Trophoblast cell (in vitro differentiated cells and primary cell): ENCODE measurements at regions not wholly inside any gene's neighbourhood (a gene's known extent, or its start where the extent isn't known, plus 50 kb on each side); places are given as distances from the start of the nearest gene placed in this dataset.

ENCODE experiments used
- DNase-seq, 2 donors: peaks; one replicate each; pipeline ENCODE4 v3.0.0-alpha.2; 2016
- H2AFZ ChIP-seq: 2 replicates; pipeline ENCODE4 v1.6.1; 2013; ENCODE audit warnings: low read length, moderate library complexity, mild to moderate bottlenecking; ENCODE audit not compliant: insufficient read depth, poor library complexity
- H2AK5ac ChIP-seq: 2 replicates; pipeline ENCODE4 v1.6.1; 2013; ENCODE audit warnings: mild to moderate bottlenecking, low read length
- H2BK120ac ChIP-seq: 2 replicates; pipeline ENCODE4 v1.6.1; 2013; ENCODE audit warnings: low read length, mild to moderate bottlenecking, moderate library complexity; ENCODE audit not compliant: insufficient read depth, poor library complexity
- H2BK12ac ChIP-seq: 2 replicates; pipeline ENCODE4 v1.6.1; 2013; ENCODE audit warnings: mild to moderate bottlenecking, low read length, moderate library complexity
- H2BK5ac ChIP-seq: 2 replicates; pipeline ENCODE4 v1.6.1; 2013; ENCODE audit warnings: low read length, low read depth, moderate library complexity, mild to moderate bottlenecking; ENCODE audit not compliant: poor library complexity
- H3K14ac ChIP-seq: 2 replicates; pipeline ENCODE4 v1.6.1; 2013; ENCODE audit warnings: mild to moderate bottlenecking, low read length
- H3K18ac ChIP-seq: 2 replicates; pipeline ENCODE4 v1.6.1; 2013; ENCODE audit warnings: mild to moderate bottlenecking, low read length
- H3K23ac ChIP-seq: 2 replicates; pipeline ENCODE4 v1.6.1; 2013; ENCODE audit warnings: low read length
- H3K27ac ChIP-seq: 2 replicates; pipeline ENCODE4 v1.5.1; 2013; ENCODE audit warnings: low read depth, mild to moderate bottlenecking, inconsistent platforms, low read length, moderate library complexity
- H3K27me3 ChIP-seq: 2 replicates; pipeline ENCODE4 v1.6.1; 2013; ENCODE audit warnings: inconsistent platforms, mild to moderate bottlenecking, low read length, moderate library complexity; ENCODE audit not compliant: insufficient read depth
- H3K36me3 ChIP-seq, 2 experiments: 1 replicate in 1 of 2; 2 replicates in 1 of 2; pipeline ENCODE4 v1.6.1; 2013; ENCODE audit warnings: low read length in 2 of 2, mild to moderate bottlenecking in 2 of 2, moderate library complexity in 1 of 2; ENCODE audit not compliant: insufficient read depth in 2 of 2, control insufficient read depth in 1 of 2
- H3K4ac ChIP-seq: 2 replicates; pipeline ENCODE4 v1.6.1; 2013; ENCODE audit warnings: low read depth, mild to moderate bottlenecking, low read length, moderate library complexity
- H3K4me1 ChIP-seq, 2 experiments: 1 replicate in 1 of 2; 2 replicates in 1 of 2; pipeline ENCODE4 v1.6.1; 2013; ENCODE audit warnings: low read length in 2 of 2, mild to moderate bottlenecking in 2 of 2, moderate library complexity in 1 of 2; ENCODE audit not compliant: insufficient read depth in 2 of 2, control insufficient read depth in 1 of 2
- H3K4me2 ChIP-seq: 2 replicates; pipeline ENCODE4 v1.6.1; 2013; ENCODE audit warnings: inconsistent platforms, mild to moderate bottlenecking, low read length, moderate library complexity
- H3K4me3 ChIP-seq: 2 replicates; pipeline ENCODE4 v1.5.1; 2013; ENCODE audit warnings: mild to moderate bottlenecking, low read depth, low read length, inconsistent platforms
- H3K79me1 ChIP-seq: one replicate; pipeline ENCODE4 v1.6.1; 2013; ENCODE audit warnings: low read length
- H3K79me2 ChIP-seq: 2 replicates; pipeline ENCODE4 v1.6.1; 2013; ENCODE audit warnings: low read length, mild to moderate bottlenecking; ENCODE audit not compliant: control insufficient read depth, insufficient read depth, poor library complexity
- H3K9ac ChIP-seq: 2 replicates; pipeline ENCODE4 v1.6.1; 2013; ENCODE audit warnings: mild to moderate bottlenecking, low read length
- H3K9me3 ChIP-seq: 2 replicates; pipeline ENCODE4 v1.6.1; 2013; ENCODE audit warnings: low read depth, mild to moderate bottlenecking, control low read depth, inconsistent platforms, low read length; ENCODE audit not compliant: insufficient read depth
- H4K12ac ChIP-seq: 2 replicates; pipeline ENCODE4 v1.6.1; 2013; ENCODE audit warnings: low read depth, mild to moderate bottlenecking, low read length, moderate library complexity
- H4K8ac ChIP-seq: 2 replicates; pipeline ENCODE4 v1.6.1; 2013; ENCODE audit warnings: low read depth, mild to moderate bottlenecking, low read length, moderate library complexity
- H4K91ac ChIP-seq: one replicate; pipeline ENCODE4 v1.6.1; 2013; ENCODE audit warnings: low read depth, mild to moderate bottlenecking, low read length, moderate library complexity
- WGBS: extraction: QIAGEN DNeasy Blood & Tissue Kit; methylation state at CpG from one replicate; pipeline ENCODE4 v1.1.7; 2013; ENCODE audit warnings: missing lambda C conversion rate; ENCODE audit not compliant: insufficient read length, insufficient coverage; ENCODE audit errors: extremely low coverage; 5-methylcytosine and 5-hydroxymethylcytosine counted together

- Histone ChIP-seq H3K79me2 (no peaks in the 10 kb centered on the region), H2AFZ (no peak overlapping the region), H3K18ac (no peak overlapping the region), H3K27me3 (no peaks in the 10 kb centered on the region), H3K36me3 (no peaks in the 10 kb centered on the region), H2BK5ac (no peak overlapping the region), H2BK12ac (no peak overlapping the region), H4K8ac (no peak overlapping the region), H2AK5ac (no peak overlapping the region), H3K79me1 (no peaks in the 10 kb centered on the region), H3K4me1 (no peaks in the 10 kb centered on the region), H3K27ac (no peak overlapping the region), H3K4ac (no peak overlapping the region), H4K91ac (no peak overlapping the region), H3K9me3 (peaks cover 68% of the 10 kb centered on the region), H3K4me3 (peak overlapping the region; percentile 31), H3K23ac (no peak overlapping the region), H3K9ac (no peak overlapping the region), H2BK120ac (no peak overlapping the region), H4K12ac (no peak overlapping the region), H3K4me2 (no peak overlapping the region), H3K14ac (no peak overlapping the region)
- WGBS, result no CpG with 5 or more reads among the region's 13 CpGs
- DNase-seq, result no peak
Measured at GRCh38 chr15:20349774-20350498, 191.7 kb downstream of the GOLGA6L6 start.

GRCh38 chr15:20348900-20349773 is 192.5 kb downstream of the GOLGA6L6 start:
- Histone ChIP-seq H3K4ac (no peak overlapping the region), H3K18ac (no peak overlapping the region)
- no CpG with 5 or more reads among the region's 18 CpGs for WGBS

GRCh38 chr15:20348291-20348899 is 193.2 kb downstream of the GOLGA6L6 start:
- no peak overlapping the region for H2AK5ac ChIP-seq
- no peak overlapping the region for H2BK12ac ChIP-seq
- WGBS, result no CpG with 5 or more reads among the region's 13 CpGs
- no peak overlapping the region for H3K23ac ChIP-seq
- H2AFZ ChIP-seq, result no peak overlapping the region
- H4K91ac ChIP-seq, result no peak overlapping the region
- H3K27ac ChIP-seq, result no peak overlapping the region
- H3K9me3 ChIP-seq, result peaks cover 76% of the 10 kb centered on the region
- H3K79me1 ChIP-seq, result no peaks in the 10 kb centered on the region
- no peak overlapping the region for H4K8ac ChIP-seq
- no peak overlapping the region for H3K9ac ChIP-seq
- no peak overlapping the region for H3K4me3 ChIP-seq
- H3K4me2 ChIP-seq, result no peak overlapping the region
- no peaks in the 10 kb centered on the region for H3K4me1 ChIP-seq
- no peak overlapping the region for H4K12ac ChIP-seq
- H3K14ac ChIP-seq, result no peak overlapping the region
- no peak overlapping the region for H3K4ac ChIP-seq
- no peak for DNase-seq
- no peak overlapping the region for H2BK120ac ChIP-seq
- no peaks in the 10 kb centered on the region for H3K79me2 ChIP-seq
- H3K27me3 ChIP-seq, result no peaks in the 10 kb centered on the region
- H3K36me3 ChIP-seq, result no peaks in the 10 kb centered on the region
- no peak overlapping the region for H2BK5ac ChIP-seq
- no peak overlapping the region for H3K18ac ChIP-seq

More at GRCh38 chr15:20348900-20349773, 192.5 kb downstream of the GOLGA6L6 start:
- no peak overlapping the region for H3K27ac ChIP-seq
- no peak overlapping the region for H3K14ac ChIP-seq
- H3K79me1 ChIP-seq, result no peaks in the 10 kb centered on the region
- H3K4me1 ChIP-seq, result no peaks in the 10 kb centered on the region
- H3K36me3 ChIP-seq, result no peaks in the 10 kb centered on the region
- H3K4me3 ChIP-seq, result no peak overlapping the region
- no peak overlapping the region for H2BK5ac ChIP-seq
- H2BK12ac ChIP-seq, result no peak overlapping the region
- no peak overlapping the region for H2AK5ac ChIP-seq
- H2AFZ ChIP-seq, result no peak overlapping the region
- H3K9ac ChIP-seq, result no peak overlapping the region
- H4K8ac ChIP-seq, result no peak overlapping the region
- H4K91ac ChIP-seq, result no peak overlapping the region
- no peak overlapping the region for H2BK120ac ChIP-seq
- no peaks in the 10 kb centered on the region for H3K27me3 ChIP-seq
- H3K4me2 ChIP-seq, result no peak overlapping the region
- H4K12ac ChIP-seq, result no peak overlapping the region
- no peak overlapping the region for H3K23ac ChIP-seq
- no peak for DNase-seq
- H3K9me3 ChIP-seq, result peaks cover 72% of the 10 kb centered on the region
- no peaks in the 10 kb centered on the region for H3K79me2 ChIP-seq

- no peak overlapping the region for H2AK5ac ChIP-seq
- no peaks in the 10 kb centered on the region for H3K79me2 ChIP-seq
- no peak overlapping the region for H2BK120ac ChIP-seq
- H3K4me3 ChIP-seq, result no peak overlapping the region
- H3K14ac ChIP-seq, result no peak overlapping the region
- H3K9me3 ChIP-seq, result peaks cover 75% of the 10 kb centered on the region
- H3K23ac ChIP-seq, result no peak overlapping the region
- H3K9ac ChIP-seq, result no peak overlapping the region
- no peaks in the 10 kb centered on the region for H3K36me3 ChIP-seq
- H3K18ac ChIP-seq, result no peak overlapping the region
- no peak overlapping the region for H4K8ac ChIP-seq
- DNase-seq, result no peak
- H3K79me1 ChIP-seq, result no peaks in the 10 kb centered on the region
- no peak overlapping the region for H3K4me2 ChIP-seq
- H4K12ac ChIP-seq, result no peak overlapping the region
- no peaks in the 10 kb centered on the region for H3K4me1 ChIP-seq
- no peak overlapping the region for H3K27ac ChIP-seq
- H2BK12ac ChIP-seq, result no peak overlapping the region
- no peaks in the 10 kb centered on the region for H3K27me3 ChIP-seq
- H2BK5ac ChIP-seq, result no peak overlapping the region
- no peak overlapping the region for H4K91ac ChIP-seq
- no peak overlapping the region for H2AFZ ChIP-seq
- no peak overlapping the region for H3K4ac ChIP-seq
- no CpG with 5 or more reads among the region's 4 CpGs for WGBS
Measured at GRCh38 chr15:20346082-20346805, 195.4 kb downstream of the GOLGA6L6 start.
